Duodenal mucosa (tissue), 2 donors: ENCODE measurements at regions not wholly inside any gene's neighbourhood (a gene's known extent, or its start where the extent isn't known, plus 50 kb on each side); places are given as distances from the start of the nearest gene placed in this dataset.

Experiments
- H3K27ac ChIP-seq: one replicate; pipeline ENCODE4 v1.7.0; 2013; ENCODE audit warnings: low read depth, low read length
- H3K27me3 ChIP-seq, 2 donors: one replicate each; pipeline ENCODE4 v1.7.0; 2013; ENCODE audit warnings: low read length in 2 of 2, control low read depth in 1 of 2; ENCODE audit not compliant: insufficient read depth in 2 of 2, control insufficient read depth in 1 of 2
- H3K36me3 ChIP-seq, 2 donors: one replicate each; pipeline ENCODE4 v1.7.0; 2013; ENCODE audit warnings: low read length in 2 of 2, control low read depth in 1 of 2; ENCODE audit not compliant: insufficient read depth in 2 of 2, control insufficient read depth in 1 of 2
- H3K4me1 ChIP-seq, 2 donors: one replicate each; pipeline ENCODE4 v1.7.0; 2013; ENCODE audit warnings: low read length in 2 of 2, control low read depth in 1 of 2; ENCODE audit not compliant: insufficient read depth in 2 of 2, control insufficient read depth in 1 of 2
- H3K4me3 ChIP-seq, 2 donors: one replicate each; pipeline ENCODE4 v1.7.0; 2013; ENCODE audit warnings: low read length in 2 of 2, low read depth in 1 of 2
- H3K9ac ChIP-seq, 2 donors: one replicate each; pipeline ENCODE4 v1.7.0; 2013; ENCODE audit warnings: low read length in 2 of 2, low read depth in 1 of 2
- H3K9me3 ChIP-seq, 2 donors: one replicate each; pipeline ENCODE4 v1.7.0; 2013; ENCODE audit warnings: low read length in 2 of 2, control low read depth in 1 of 2; ENCODE audit not compliant: control insufficient read depth in 1 of 2

GRCh38 chr2:220103596-220103995 lies 476.2 kb downstream of the SLC4A3 start:
- Histone ChIP-seq H3K27ac (no peak overlapping the region), H3K4me1 (no peaks in the 10 kb centered on the region), H3K9ac (no peak overlapping the region), H3K9me3 (no peaks in the 10 kb centered on the region), H3K27me3 (no peaks in the 10 kb centered on the region), H3K4me3 (no peak overlapping the region), H3K36me3 (no peaks in the 10 kb centered on the region)

DNA sequence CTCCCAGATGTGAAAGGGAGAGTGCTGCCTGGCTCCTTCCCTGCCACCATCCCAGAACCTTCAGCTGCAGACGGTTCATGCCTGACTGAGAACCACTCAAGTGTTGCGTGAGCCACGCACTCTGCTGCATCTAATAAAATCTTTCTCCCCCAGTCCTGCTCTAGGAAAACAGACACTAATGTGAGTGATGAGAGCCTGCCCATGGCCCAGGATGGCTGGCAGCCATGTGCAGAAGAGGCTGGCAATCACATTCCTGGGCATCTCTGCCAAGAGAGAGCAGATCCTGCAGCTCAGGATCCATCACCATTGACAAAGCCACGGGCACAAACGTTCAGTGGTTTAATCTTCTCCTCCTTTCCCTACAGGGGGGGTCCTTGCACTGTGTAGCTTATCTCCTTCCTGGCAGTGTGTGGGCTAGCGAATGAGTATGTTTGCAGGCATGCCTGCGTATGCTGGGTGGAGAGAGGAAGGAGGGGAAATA lies 477.5 kb downstream of the SLC4A3 start:
- Histone ChIP-seq H3K9me3 (no peaks in the 10 kb centered on the region), H3K4me1 (no peaks in the 10 kb centered on the region), H3K27me3 (no peaks in the 10 kb centered on the region), H3K9ac (no peak overlapping the region), H3K36me3 (no peaks in the 10 kb centered on the region), H3K4me3 (no peak overlapping the region), H3K27ac (no peak overlapping the region)

- Histone ChIP-seq H3K4me1 (no peaks in the 10 kb centered on the region), H3K27ac (no peak overlapping the region), H3K9ac (no peak overlapping the region), H3K36me3 (no peaks in the 10 kb centered on the region), H3K4me3 (no peak overlapping the region), H3K9me3 (no peaks in the 10 kb centered on the region), H3K27me3 (no peaks in the 10 kb centered on the region)
These were observed 478.6 kb downstream of the SLC4A3 start for GRCh38 chr2:220106065-220106464.

GRCh38 chr2:220107380-220107791 lies 480.0 kb downstream of the SLC4A3 start:
- Histone ChIP-seq H3K9me3 (no peaks in the 10 kb centered on the region), H3K27ac (no peak overlapping the region)

DNA sequence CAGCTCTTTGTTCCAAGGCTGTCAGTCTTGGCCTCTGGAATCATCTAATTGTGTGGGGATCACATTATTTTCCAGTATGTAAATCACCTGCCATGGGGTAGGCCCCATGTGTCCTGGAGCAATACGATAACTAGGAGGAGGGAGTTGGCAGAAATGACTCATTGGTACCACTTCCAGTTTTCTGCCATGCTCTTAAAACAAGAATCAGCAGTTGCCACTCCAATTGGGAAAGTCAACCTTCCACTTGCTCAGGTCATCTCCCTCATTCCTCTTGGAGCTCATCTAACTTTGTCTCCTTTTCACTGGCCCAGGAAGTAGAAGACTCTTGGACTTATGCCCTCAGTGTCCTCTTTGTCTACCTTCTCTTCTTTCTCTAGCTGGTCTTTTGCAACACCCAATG lies 487.0 kb downstream of the SLC4A3 start:
- Histone ChIP-seq H3K9me3 (peaks cover 0 to 3% of the 10 kb centered on the region in 2 donors), H3K9ac (no peak overlapping the region), H3K4me3 (no peak overlapping the region), H3K27ac (no peak overlapping the region), H3K36me3 (no peaks in the 10 kb centered on the region), H3K27me3 (no peaks in the 10 kb centered on the region), H3K4me1 (no peaks in the 10 kb centered on the region)

More at GRCh38 chr2:220107380-220107791, 480.0 kb downstream of the SLC4A3 start:
- no peak overlapping the region for H3K4me3 ChIP-seq
- H3K9ac ChIP-seq = no peak overlapping the region
- no peaks in the 10 kb centered on the region for H3K36me3 ChIP-seq
- H3K4me1 ChIP-seq = no peaks in the 10 kb centered on the region
- H3K27me3 ChIP-seq = no peaks in the 10 kb centered on the region

DNA sequence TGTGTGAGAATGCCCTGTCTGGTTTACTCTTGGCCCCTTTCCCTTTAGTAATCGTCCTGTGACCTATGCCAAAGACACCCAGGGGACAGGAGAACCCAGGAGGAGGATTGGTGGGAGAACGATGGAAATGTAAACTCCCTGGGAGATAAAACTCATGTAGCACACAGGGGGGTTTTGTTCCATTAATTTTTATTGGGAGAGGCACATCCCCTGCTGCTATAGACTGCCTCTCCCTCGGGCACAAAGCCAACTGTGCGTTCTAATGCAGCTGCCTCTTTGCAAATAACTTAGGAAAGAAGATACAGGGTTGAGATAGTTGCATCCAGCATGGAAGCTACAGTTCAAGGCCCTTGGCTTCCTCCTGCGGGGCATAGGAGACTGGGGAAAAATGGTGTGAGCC lies 489.6 kb downstream of the SLC4A3 start:
- no peaks in the 10 kb centered on the region for H3K27me3 ChIP-seq
- H3K27ac ChIP-seq = no peak overlapping the region
- no peaks in the 10 kb centered on the region for H3K36me3 ChIP-seq
- no peaks in the 10 kb centered on the region for H3K4me1 ChIP-seq
- H3K9me3 ChIP-seq = peaks cover 0 to 3% of the 10 kb centered on the region in 2 donors
- H3K9ac ChIP-seq = no peak overlapping the region
- no peak overlapping the region for H3K4me3 ChIP-seq

DNA sequence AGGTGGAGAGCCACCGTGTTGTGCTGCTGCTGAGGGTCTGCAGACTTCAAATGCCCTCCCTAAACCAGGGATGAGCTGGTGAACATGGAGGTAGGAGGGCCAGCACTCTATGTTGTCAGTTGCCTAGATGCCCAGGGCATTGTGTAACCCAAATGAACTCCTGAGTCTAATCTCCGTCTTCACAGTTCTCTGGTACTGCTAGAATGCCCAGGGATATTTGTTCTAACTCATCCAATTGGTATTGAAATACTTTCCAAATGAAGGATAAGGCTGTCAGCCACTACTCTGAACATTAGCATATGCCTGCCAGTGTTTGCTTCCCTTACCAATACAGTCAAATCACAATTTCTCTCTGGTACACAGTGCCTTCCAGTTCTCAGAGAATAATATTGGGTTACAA lies 492.6 kb downstream of the SLC4A3 start:
- H3K27me3 ChIP-seq = no peaks in the 10 kb centered on the region

GRCh38 chr2:220123751-220124150 lies 496.3 kb downstream of the SLC4A3 start:
- H3K36me3 ChIP-seq = no peaks in the 10 kb centered on the region
- H3K9ac ChIP-seq = no peak overlapping the region
- H3K27me3 ChIP-seq = no peaks in the 10 kb centered on the region
- H3K4me3 ChIP-seq = no peak overlapping the region
- H3K9me3 ChIP-seq = no peaks in the 10 kb centered on the region
- H3K4me1 ChIP-seq = no peaks in the 10 kb centered on the region
- H3K27ac ChIP-seq = no peak overlapping the region

More for the DNA sequence above, 492.6 kb downstream of the SLC4A3 start:
- no peaks in the 10 kb centered on the region for H3K36me3 ChIP-seq
- H3K9ac ChIP-seq = no peak overlapping the region
- no peak overlapping the region for H3K4me3 ChIP-seq
- no peak overlapping the region for H3K27ac ChIP-seq
- H3K9me3 ChIP-seq = no peaks in the 10 kb centered on the region
- H3K4me1 ChIP-seq = no peaks in the 10 kb centered on the region

- no peaks in the 10 kb centered on the region for H3K36me3 ChIP-seq
- H3K27me3 ChIP-seq = no peaks in the 10 kb centered on the region
- no peak overlapping the region for H3K27ac ChIP-seq
- no peaks in the 10 kb centered on the region for H3K4me1 ChIP-seq
- H3K9ac ChIP-seq = no peak overlapping the region
- no peak overlapping the region for H3K4me3 ChIP-seq
- peaks cover 0 to 4% of the 10 kb centered on the region in 2 donors for H3K9me3 ChIP-seq
These were observed 498.1 kb downstream of the SLC4A3 start for GRCh38 chr2:220125551-220125950.

DNA sequence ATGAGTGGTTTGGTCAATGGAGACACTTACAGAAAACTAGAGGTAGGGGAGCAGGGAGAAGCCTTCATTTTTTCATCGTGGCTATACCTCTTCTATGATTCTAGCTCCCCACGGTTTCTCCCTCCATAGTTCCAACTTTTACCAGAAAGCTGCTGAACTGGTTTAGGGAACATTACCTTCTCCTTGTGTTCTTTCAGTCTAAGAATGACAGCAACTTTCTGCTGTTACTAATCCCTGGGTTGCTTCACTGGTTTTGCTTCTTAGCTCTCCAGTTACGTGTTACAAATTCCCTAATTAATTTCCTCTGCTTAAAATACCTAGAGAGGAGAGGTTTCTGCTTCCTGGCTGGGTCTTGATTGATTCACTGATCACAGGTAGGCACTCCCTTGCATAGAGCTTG lies 499.9 kb downstream of the SLC4A3 start:
- Histone ChIP-seq H3K4me1 (no peaks in the 10 kb centered on the region), H3K27ac (no peak overlapping the region), H3K27me3 (no peaks in the 10 kb centered on the region), H3K4me3 (no peak overlapping the region), H3K9ac (no peak overlapping the region), H3K9me3 (peaks cover 0 to 4% of the 10 kb centered on the region in 2 donors), H3K36me3 (no peaks in the 10 kb centered on the region)

DNA sequence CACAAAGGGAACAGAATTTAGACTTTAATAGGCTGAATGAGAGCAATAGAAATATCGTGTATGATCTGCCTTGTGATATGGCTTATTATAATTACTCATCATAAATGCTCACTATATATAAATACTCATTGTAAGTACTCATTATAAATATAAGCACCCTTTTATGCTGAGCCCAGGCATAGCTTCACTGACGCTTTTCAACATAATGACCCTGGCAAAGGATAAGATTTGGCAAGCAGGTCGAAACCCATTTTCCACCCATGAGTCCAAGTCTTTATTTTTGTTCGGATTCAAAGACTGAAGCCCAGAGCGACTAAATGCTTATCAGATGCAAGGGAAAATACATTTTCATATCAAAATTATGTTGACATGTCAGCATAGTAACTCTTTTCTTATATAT lies 500.4 kb downstream of the SLC4A3 start:
- no peak overlapping the region for H3K4me3 ChIP-seq
- H3K27ac ChIP-seq = no peak overlapping the region
- peaks cover 0 to 4% of the 10 kb centered on the region in 2 donors for H3K9me3 ChIP-seq
- H3K27me3 ChIP-seq = no peaks in the 10 kb centered on the region
- no peak overlapping the region for H3K9ac ChIP-seq
- H3K36me3 ChIP-seq = no peaks in the 10 kb centered on the region
- H3K4me1 ChIP-seq = no peaks in the 10 kb centered on the region
